H4 (cell line): ENCODE measurements at regions not wholly inside any gene's neighbourhood (a gene's known extent, or its start where the extent isn't known, plus 50 kb on each side); places are given as distances from the start of the nearest gene placed in this dataset.
"Not testable (repeated sequence)": the region's sequence is repeated elsewhere in the genome, so short reads cannot be mapped to it uniquely, and the experiment has no call there.

ENCODE experiments used
- DNase-seq: peaks from one replicate; pipeline ENCODE4 v3.0.0-alpha.2; 2015; ENCODE audit warnings: low spot score

GRCh38 chr9:96131825-96132224 lies 170.2 kb downstream of the HSD17B3 start:
- no peak for DNase-seq

GRCh38 chr9:96130970-96131369 lies 171.0 kb downstream of the HSD17B3 start:
- DNase-seq: no peak

- DNase-seq: no peak
Observed at GRCh38 chr9:96129747-96130146, 172.2 kb downstream of the HSD17B3 start.

- DNase-seq: no peak
Observed at GRCh38 chr9:96128880-96129279, 173.1 kb downstream of the HSD17B3 start.

- no peak for DNase-seq
Observed at GRCh38 chr9:96126321-96126881, 175.6 kb downstream of the HSD17B3 start.

GRCh38 chr9:96125624-96126023 lies 176.4 kb downstream of the HSD17B3 start:
- no peak for DNase-seq

- peak; percentile 45 for DNase-seq
Observed at GRCh38 chr9:96122751-96123150, 179.2 kb downstream of the HSD17B3 start.

DNA sequence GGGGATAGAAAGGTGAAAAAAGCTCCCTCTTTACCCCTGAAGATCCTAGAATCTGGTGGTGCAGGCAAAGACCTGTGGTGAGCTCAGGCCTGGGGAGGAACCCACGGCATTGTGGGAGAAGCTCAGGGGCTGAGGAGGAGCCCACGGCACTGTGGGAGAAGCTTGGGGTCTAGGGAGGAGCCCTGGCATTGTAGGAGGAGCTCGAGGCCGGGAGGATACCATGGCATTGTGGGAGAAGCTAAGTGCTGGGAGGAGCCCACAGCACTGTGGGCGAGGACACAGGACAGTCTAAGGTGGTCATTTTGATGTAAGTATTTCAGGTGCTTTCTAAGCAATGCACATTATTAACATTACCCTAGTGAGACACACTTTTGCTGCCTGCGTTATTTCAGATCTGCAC lies 179.7 kb downstream of the HSD17B3 start:
- DNase-seq: no peak

- no peak for DNase-seq
Observed at GRCh38 chr9:96121136-96121535, 180.8 kb downstream of the HSD17B3 start.

GRCh38 chr9:96117398-96118080 lies 184.4 kb downstream of the HSD17B3 start:
- DNase-seq: no peak

DNA sequence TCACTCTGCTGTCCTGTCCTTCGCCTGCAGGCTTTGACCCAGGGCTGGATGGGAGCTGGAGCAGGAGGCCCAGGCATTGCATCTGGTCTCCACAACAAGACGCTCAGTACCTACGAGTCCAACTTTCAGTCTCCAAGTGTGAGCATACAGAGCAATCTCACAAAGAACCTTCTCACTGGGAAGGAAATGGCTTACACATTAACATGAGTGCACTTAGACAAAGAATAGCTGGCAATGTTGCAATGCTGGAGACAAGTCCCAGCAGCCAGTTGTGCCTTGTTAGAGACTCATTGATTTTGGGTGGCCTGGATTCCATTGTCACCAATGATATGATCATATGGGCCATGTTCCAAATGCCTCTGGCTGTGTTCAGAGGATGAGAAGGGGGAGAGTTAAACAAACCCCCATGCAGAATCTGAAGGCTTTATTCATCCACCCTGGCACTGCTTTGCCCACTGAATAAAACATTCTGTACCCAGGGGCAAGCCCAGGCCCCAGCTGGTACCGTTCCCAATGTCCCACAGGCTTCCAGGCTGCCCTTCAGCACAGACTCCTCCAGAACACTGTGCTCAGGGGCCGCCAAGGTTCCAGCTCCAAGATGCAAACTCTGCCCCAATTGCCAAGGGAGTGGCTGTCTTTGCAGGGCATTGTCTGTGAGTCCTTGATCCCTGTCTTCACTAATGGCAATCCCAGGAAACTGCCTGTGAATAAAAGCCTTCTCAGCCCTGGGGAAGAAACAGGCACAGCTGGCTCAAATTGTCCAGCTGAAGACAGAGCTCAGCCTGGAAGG lies 185.5 kb downstream of the HSD17B3 start:
- no peak for DNase-seq

DNA sequence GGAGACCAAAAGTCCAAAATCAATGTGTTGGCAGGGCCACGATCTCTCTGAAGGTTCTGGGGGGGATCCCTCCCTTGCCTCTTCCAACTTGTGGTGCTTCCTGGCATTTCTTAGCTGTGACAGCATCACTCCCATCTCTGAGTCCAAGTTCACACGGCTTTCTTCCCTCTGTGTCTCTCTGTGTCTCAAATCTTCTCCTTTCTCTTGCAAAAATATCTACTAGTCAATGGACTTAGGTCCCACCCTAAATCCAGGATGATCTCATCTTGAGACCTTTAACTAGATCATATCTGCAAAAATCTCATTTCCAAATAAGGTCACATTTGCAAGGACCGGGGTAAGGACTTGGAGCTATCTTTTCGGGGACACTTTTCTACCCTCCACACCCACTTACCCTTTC lies 186.1 kb downstream of the HSD17B3 start:
- no peak for DNase-seq

- no peak for DNase-seq
Observed at GRCh38 chr9:96113032-96113431, 188.9 kb downstream of the HSD17B3 start.

GRCh38 chr9:96109680-96110351 lies 192.2 kb downstream of the HSD17B3 start:
- peak; percentile 32 for DNase-seq

- no peak for DNase-seq
Observed at GRCh38 chr9:96108691-96109380, 193.1 kb downstream of the HSD17B3 start.

GRCh38 chr9:96107436-96107835 lies 194.5 kb downstream of the HSD17B3 start:
- no peak for DNase-seq

DNA sequence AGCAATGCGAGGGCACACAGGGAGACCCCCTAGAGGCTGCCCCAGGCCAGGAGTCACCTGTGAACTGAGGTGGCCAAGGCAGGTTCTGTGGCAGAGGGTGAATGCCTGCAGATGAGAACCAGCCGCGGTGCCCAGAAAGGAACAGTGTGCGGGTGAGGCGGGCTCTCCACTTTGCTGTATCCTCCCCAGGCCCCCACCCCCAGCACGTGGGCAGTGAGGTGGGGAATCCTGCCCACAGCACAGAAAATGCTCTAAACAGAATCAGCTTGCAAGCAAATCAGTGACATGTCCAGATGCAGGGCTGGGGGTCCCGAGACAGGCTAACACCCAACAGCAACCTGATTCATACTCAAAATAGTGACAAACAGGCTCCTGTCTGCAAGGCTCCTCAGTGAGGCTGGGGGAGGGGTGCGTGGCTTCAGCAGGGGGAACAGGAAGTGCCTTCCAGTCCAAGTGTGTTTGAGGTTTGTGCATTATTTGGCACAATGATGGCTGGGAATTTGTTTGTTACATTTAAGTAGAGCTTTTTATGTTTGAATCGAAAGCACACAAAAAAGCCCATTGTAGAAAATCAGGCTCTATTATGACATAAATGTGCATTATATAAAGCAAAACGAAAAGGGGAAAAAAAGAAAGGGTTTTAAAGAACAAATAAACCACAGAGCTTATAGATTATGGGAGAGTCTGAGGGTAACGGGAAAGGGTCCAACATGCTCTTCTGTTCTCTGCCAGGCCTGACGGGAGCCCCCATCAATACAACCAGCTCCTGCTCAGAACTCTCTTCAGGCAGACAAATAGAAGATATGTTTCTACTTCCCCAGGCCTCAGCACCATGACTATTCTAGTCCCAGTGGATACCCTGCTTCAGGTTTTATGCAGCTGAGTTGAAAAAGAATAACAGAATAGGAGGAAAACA lies 201.3 kb downstream of the HSD17B3 start:
- no peak for DNase-seq

DNA sequence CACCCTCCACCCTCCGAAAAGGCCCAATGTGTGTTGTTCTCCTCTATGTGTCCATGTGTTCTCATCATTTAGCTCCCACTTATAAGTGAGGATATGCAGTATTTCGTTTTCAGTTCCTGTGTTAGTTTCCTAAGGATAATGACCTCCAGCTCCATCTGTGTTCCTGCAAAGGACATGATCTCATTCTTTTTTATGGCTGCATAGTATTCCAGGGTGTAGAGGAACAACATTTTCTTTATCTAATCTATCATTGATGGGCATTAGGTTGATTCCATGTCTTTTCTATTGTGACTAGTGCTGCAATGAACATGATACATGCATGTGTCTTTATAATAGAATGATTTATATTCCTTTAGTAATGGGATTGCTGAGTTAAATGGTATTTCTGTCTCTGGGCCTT lies 211.3 kb downstream of the HSD17B3 start:
- not testable (repeated sequence) for DNase-seq

DNA sequence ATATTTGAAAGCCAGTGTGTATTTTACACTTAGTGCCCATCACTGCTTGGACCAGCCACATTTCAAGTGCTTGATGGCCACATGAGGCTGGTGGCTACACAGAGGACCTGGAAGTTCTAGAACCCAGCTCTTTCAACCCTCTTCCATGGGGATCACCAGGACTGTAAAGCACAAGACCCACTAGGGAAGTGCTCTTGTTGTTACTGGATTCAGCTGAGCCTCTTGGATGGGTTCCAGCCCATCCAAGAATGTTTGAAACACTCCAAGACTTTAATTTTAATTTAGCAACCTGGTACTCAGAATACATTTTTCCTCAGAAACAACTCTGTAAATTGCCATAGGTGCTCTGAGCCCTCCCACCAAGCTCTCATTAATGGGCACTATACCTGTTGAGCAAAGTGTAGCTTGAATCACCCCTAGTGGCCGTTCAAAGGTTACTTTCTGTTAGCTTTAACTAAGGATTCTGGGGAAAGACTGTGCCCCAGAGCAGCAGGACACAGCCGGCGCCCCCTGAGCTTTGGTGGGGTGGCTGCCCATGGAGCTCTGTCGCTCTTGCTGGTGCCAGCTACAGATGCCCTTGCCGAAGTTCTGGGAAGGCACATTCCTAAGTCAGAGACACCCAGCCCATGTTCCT lies 212.4 kb downstream of the HSD17B3 start:
- no peak for DNase-seq

DNA sequence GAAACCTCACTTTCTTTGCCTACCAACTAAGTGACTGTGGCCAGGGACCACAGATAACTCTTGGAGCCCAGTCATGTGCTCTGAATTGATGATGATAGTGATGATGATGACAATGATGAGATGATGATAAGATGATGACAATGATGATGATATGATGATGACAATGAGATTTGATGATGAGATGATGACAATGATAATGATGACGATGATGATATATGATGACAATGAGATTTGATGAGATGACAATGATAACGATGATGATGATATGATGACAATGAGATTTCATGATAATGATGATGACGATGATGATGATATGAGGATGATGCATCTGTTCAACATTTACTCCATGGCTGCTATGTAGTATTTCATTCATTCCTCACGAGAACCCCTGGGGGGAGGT lies 213.0 kb downstream of the ERCC6L2 start:
- DNase-seq: no peak
